Fibroblast of the aortic adventitia (primary cell): ENCODE measurements at regions not wholly inside any gene's neighbourhood (a gene's known extent, or its start where the extent isn't known, plus 50 kb on each side); places are given as distances from the start of the nearest gene placed in this dataset.
A peak's percentile ranks its signal among the peaks of the same experiment; 100 is the strongest.

Experiments
- DNase-seq: peaks from one replicate; pipeline ENCODE4 v3.0.0-alpha.2; 2010; ENCODE audit warnings: low read depth
- H3K4me3 ChIP-seq: 2 replicates; pipeline ENCODE4 v1.5.1; 2011; ENCODE audit warnings: low read depth, mild to moderate bottlenecking, control low read depth, low read length, moderate library complexity
- TF ChIP-seq, protein P1 (sequence below): IDR thresholded peaks from 2 replicates; pipeline ENCODE4 v1.5.1; 2011; ENCODE audit warnings: mild to moderate bottlenecking, low read length, control low read depth, inconsistent platforms; ENCODE audit not compliant: insufficient read depth

DNA sequence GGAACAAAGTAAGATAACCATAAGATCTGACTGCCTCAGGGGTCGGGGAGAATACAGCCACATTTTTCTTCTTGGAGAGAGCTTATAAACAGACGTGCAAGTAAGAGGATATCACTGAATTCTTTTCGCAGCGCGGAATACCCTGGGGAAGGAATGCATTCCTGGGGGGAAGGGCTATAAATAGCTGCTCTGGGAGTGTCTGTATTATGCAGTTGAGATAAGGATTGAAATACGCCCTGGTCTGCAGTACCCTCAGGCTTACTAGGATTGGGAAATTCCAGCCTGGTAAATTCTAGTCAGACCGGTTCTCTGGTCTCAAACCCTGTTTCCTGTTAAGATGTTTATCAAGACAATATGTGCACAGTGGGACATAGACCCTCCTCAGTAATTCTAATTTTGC, 1491.7 kb upstream of the RAG2 start:
- peak; percentile 17 for DNase-seq
- TF ChIP-seq, protein P1, sequence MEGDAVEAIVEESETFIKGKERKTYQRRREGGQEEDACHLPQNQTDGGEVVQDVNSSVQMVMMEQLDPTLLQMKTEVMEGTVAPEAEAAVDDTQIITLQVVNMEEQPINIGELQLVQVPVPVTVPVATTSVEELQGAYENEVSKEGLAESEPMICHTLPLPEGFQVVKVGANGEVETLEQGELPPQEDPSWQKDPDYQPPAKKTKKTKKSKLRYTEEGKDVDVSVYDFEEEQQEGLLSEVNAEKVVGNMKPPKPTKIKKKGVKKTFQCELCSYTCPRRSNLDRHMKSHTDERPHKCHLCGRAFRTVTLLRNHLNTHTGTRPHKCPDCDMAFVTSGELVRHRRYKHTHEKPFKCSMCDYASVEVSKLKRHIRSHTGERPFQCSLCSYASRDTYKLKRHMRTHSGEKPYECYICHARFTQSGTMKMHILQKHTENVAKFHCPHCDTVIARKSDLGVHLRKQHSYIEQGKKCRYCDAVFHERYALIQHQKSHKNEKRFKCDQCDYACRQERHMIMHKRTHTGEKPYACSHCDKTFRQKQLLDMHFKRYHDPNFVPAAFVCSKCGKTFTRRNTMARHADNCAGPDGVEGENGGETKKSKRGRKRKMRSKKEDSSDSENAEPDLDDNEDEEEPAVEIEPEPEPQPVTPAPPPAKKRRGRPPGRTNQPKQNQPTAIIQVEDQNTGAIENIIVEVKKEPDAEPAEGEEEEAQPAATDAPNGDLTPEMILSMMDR, result no peak
- no peak overlapping the region for H3K4me3 ChIP-seq

DNA sequence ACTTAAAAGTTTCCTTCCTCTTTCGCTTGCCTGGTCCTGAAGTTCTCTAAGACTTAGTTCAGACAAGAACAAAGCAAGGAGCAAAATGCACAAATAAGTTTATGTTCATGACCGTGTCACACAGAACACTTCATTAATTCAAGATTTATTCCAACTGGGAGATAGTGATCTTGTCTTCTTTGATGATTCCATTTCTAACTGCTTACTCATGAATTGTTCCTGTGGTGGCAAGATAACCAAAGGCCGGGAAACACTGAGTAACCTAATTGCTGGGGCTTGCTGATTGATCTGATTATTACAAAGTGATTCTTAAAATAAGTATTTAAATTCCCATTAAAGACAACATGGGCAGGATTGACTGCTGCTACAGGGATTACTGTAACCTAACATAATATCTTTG, 1462.9 kb upstream of the RAG2 start:
- no peak for DNase-seq
- TF ChIP-seq, protein P1, result no peak
- no peak overlapping the region for H3K4me3 ChIP-seq

DNA sequence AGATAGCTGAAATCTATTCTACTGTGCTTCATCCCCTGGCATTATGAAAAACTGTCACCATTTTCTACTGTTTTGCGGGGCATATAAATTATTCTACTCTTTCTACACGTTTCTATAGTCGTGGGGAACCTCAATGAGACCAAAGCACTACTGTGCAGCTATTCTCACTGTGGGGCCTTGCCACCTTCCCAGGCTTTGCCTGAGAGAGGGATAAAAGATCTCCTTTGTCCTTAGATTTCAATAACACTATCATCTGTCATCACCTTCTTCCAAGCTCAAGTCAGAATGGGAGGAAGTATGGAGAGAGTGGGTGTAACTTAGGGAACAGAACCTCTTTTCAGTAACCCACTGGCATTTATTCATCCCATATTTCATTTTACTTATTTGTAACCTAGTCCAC, 1462.1 kb upstream of the RAG2 start:
- no peak overlapping the region for H3K4me3 ChIP-seq
- TF ChIP-seq, protein P1, result no peak
- DNase-seq, result no peak

DNA sequence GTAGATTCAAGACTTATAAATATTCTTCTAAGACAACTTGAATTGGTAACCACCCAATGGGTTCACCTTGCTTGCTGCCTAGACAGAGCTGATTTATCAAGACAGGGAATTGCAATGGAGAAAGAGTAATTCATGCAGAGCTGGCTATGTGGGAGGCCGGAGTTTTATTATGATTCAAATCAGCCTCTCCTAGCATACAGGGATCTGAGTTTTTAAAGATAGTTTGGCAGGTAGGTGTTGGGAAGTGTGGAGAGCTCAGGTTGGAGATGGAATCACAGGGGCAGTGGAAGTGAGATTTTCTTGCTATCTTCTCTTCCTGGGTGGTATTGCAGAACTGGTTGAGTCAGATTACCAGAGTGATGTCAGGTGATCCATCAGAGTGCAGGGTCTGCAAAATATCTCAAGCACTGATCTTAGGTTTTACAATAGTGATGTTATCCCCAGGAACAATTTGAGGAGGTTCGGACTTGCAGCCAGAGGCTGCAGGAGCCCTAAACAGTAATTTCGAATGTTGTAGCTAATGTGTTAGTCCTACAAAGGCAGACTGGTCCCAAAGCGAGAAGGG, 1448.6 kb upstream of the RAG2 start:
- no peak for DNase-seq
- H3K4me3 ChIP-seq, result no peak overlapping the region
- TF ChIP-seq, protein P1, result no peak

DNA sequence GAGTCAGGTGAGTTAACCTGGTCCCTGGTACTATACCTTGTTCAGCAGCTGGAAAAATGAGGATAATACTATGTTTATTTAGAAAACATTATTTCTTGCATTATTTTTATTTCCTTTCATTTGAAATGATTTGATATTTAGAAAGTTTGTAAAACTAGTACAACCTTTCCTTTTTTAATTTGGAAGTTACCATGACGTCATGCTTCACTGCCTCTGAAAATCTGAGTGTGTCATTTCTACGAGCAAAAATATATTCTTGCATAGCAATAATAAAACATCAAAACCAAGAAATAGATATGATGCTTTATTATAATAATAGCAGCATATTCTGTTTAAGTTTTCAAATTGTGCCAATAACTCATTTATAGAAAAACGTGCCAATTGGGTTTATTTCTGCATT, 1445.0 kb upstream of the RAG2 start:
- DNase-seq, result no peak
- no peak overlapping the region for H3K4me3 ChIP-seq
- TF ChIP-seq, protein P1, result no peak

DNA sequence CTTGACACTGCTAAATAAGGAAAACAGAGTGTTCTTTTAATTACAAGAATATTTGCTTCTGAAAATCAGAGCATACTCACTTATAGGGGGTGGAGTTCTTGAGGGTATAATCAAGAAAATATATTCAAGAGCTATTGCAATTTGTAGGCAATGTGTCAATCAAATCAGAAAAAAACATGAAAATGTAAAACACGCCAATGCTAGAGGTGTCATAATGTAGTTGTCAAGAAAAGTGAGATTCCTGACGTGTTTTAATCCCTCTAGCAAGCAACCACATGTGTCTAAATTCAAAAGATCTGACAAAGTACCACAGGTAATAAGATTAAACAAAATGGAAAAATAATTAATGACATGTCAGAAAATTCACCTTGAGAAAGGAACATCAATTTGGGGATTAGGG, 1440.7 kb upstream of the RAG2 start:
- TF ChIP-seq, protein P1, result no peak
- no peak overlapping the region for H3K4me3 ChIP-seq
- DNase-seq, result no peak

DNA sequence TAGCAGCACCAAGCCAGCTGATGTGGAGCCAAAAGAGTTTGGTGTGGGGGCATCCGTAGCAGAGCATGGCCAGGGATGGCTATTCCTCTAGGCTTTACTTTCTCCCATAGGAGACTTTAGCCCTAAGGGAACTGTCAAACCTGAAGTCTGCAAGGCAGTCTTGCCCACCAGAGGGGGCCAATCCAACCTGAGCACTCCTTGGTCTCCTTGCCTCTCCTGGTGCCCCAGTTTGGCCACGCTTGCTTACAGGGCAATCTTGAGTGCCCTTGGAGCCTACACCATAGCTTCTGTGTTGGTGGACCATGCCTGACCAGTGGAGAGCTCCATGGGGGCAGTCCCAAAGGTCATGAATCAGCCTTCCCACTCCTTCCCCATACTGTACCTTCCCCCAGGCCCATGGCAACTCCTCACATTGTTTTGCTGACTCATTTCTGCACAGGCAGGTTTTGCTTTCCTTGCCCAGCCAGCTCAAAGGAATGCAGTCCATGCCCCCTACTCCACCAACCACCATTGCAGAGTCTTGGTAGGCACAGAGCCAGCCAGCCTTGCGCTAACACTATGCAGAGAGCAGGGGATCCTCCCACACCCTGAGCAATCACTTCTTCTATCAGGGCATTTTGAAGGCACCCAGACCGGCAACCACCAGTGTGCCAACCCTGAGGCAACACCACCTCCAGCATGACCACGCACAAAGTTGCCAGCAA, 1421.2 kb upstream of the RAG2 start:
- TF ChIP-seq, protein P1, result no peak
- no peak for DNase-seq
- no peak overlapping the region for H3K4me3 ChIP-seq
